Suprapubic skin (tissue), 3 donors: ENCODE measurements at regions not wholly inside any gene's neighbourhood (a gene's known extent, or its start where the extent isn't known, plus 50 kb on each side); places are given as distances from the start of the nearest gene placed in this dataset.

ENCODE experiments used
- EP300 ChIP-seq: sonication (generic); formaldehyde crosslinking; IDR thresholded peaks from one replicate; pipeline ENCODE4 v1.6.1; 2017; ENCODE audit warnings: antibody characterized with exemption
- POLR2A ChIP-seq, 2 donors: fragments of 450-650 bp; IDR thresholded peaks; one replicate each; pipeline ENCODE4 v1.6.1; 2017; ENCODE audit warnings: antibody characterized with exemption in 2 of 2, mild to moderate bottlenecking in 2 of 2, moderate library complexity in 2 of 2
- TF ChIP-seq, protein P1 (sequence below), 2 donors: fragments of 200-600 bp in 1 of 2; fragments of 450-650 bp in 1 of 2; sonication (generic) in 1 of 2; IDR thresholded peaks; one replicate each; pipeline ENCODE4 v1.5.1; 2016 to 2019; ENCODE audit warnings: antibody characterized with exemption in 2 of 2, mild to moderate bottlenecking in 1 of 2, moderate library complexity in 1 of 2

DNA sequence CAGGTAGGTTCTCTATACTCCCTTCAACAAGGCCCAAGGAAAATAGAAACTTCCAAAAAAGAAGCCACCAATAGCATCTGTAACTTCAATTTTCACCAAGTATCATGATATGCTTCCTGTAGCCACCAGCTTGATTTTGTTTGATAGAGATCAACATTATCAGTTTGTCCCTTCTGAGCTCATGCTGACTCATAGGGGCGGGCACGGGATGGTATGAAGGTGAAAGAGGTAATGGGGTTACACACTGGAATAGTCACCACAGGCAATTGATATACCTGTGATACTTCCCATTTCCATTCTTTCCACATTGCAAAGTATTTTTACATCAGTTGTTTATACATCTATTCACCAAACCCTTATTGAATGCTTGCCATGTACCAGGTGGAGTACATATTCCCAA lies 134.1 kb downstream of the KCNA5 start:
- TF ChIP-seq EP300 = no peak
- TF ChIP-seq, protein P1, sequence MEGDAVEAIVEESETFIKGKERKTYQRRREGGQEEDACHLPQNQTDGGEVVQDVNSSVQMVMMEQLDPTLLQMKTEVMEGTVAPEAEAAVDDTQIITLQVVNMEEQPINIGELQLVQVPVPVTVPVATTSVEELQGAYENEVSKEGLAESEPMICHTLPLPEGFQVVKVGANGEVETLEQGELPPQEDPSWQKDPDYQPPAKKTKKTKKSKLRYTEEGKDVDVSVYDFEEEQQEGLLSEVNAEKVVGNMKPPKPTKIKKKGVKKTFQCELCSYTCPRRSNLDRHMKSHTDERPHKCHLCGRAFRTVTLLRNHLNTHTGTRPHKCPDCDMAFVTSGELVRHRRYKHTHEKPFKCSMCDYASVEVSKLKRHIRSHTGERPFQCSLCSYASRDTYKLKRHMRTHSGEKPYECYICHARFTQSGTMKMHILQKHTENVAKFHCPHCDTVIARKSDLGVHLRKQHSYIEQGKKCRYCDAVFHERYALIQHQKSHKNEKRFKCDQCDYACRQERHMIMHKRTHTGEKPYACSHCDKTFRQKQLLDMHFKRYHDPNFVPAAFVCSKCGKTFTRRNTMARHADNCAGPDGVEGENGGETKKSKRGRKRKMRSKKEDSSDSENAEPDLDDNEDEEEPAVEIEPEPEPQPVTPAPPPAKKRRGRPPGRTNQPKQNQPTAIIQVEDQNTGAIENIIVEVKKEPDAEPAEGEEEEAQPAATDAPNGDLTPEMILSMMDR (IDR thresholded peaks at IDR 0.05) = no peak
- no peak for TF ChIP-seq POLR2A (IDR thresholded peaks at IDR 0.05)
